ENCODE measurements at regions not wholly inside any gene's neighbourhood (a gene's known extent, or its start where the extent isn't known, plus 50 kb on each side); places are given as distances from the start of the nearest gene placed in this dataset.

DNA sequence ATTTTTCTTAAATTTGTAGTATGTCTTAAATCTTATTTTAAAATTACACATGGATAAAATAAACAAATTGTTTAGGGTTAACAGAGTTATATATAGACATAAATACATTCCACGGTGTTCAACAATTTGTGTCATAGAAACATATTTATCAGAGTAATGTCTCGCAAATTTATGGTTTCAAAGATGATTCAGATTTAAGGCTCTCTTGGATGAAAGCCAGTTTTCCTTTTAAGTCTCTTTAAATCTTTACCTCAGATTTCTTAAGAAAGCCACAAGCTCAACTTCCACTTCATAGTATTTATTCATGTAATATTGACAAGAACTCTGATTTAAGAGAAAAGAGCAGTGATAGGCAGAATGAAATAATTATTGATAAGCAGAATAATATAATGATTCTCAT is 1254.8 kb upstream of the ADGRL3 start:
- TF ChIP-seq, protein P1, sequence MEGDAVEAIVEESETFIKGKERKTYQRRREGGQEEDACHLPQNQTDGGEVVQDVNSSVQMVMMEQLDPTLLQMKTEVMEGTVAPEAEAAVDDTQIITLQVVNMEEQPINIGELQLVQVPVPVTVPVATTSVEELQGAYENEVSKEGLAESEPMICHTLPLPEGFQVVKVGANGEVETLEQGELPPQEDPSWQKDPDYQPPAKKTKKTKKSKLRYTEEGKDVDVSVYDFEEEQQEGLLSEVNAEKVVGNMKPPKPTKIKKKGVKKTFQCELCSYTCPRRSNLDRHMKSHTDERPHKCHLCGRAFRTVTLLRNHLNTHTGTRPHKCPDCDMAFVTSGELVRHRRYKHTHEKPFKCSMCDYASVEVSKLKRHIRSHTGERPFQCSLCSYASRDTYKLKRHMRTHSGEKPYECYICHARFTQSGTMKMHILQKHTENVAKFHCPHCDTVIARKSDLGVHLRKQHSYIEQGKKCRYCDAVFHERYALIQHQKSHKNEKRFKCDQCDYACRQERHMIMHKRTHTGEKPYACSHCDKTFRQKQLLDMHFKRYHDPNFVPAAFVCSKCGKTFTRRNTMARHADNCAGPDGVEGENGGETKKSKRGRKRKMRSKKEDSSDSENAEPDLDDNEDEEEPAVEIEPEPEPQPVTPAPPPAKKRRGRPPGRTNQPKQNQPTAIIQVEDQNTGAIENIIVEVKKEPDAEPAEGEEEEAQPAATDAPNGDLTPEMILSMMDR (conservative IDR thresholded peaks at IDR 0.05; ENCODE audit: low read depth, low read length) = no peak
- TF ChIP-seq EZH2 (IDR thresholded peaks at IDR 0.05; ENCODE audit: borderline replicate concordance, low read depth, low read length, poor library complexity, severe bottlenecking) = no peak
